ENCODE measurements at regions not wholly inside any gene's neighbourhood (a gene's known extent, or its start where the extent isn't known, plus 50 kb on each side); places are given as distances from the start of the nearest gene placed in this dataset.

DNA sequence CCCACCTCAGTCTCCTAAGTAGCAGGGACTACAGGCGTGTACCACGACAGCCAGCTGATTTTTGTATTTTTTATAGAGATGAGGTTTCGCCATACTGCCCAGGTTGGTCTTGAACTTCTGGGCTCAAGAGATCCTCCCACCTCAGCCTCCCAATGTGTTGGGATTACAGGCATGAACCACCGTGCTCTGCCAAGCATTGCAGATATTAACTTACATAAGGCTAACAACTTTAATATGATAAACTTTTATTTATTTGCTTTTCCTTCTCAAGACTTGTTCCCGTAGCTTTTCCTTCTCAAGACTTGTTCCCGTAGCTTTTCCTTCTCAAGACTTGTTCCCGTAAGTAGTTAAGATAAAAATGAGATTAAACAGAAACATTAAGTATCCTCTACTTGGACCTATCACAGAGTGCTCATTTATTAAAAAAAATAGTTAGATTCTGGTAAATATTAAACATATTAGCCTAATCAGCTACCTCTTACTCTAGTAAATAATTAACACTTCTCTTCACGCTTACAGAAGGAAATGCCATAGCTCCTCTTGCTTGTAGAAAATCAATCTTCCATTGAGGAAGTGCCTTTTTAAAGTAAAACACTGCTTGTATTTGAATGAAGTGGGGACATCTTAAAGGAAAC is 157.7 kb upstream of the KITLG start:
- DNase-seq (ENCODE audit: low read depth), result no peak
- no peak overlapping the region for H3K4me3 ChIP-seq (ENCODE audit: low read depth, low read length)
- TF ChIP-seq, protein P1, sequence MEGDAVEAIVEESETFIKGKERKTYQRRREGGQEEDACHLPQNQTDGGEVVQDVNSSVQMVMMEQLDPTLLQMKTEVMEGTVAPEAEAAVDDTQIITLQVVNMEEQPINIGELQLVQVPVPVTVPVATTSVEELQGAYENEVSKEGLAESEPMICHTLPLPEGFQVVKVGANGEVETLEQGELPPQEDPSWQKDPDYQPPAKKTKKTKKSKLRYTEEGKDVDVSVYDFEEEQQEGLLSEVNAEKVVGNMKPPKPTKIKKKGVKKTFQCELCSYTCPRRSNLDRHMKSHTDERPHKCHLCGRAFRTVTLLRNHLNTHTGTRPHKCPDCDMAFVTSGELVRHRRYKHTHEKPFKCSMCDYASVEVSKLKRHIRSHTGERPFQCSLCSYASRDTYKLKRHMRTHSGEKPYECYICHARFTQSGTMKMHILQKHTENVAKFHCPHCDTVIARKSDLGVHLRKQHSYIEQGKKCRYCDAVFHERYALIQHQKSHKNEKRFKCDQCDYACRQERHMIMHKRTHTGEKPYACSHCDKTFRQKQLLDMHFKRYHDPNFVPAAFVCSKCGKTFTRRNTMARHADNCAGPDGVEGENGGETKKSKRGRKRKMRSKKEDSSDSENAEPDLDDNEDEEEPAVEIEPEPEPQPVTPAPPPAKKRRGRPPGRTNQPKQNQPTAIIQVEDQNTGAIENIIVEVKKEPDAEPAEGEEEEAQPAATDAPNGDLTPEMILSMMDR (conservative IDR thresholded peaks at IDR 0.05; ENCODE audit: low read depth, low read length), result no peak

GRCh38 chr12:88736031-88736430 is 155.8 kb upstream of the KITLG start:
- no peak overlapping the region for H3K4me3 ChIP-seq (ENCODE audit: low read depth, low read length)
- DNase-seq (ENCODE audit: low read depth), result no peak
- TF ChIP-seq, protein P1 (conservative IDR thresholded peaks at IDR 0.05; ENCODE audit: low read depth, low read length), result no peak

- TF ChIP-seq, protein P1 (conservative IDR thresholded peaks at IDR 0.05; ENCODE audit: low read depth, low read length), result no peak
- DNase-seq (ENCODE audit: low read depth), result no peak
These were observed 152.7 kb upstream of the KITLG start for GRCh38 chr12:88733008-88733407.

GRCh38 chr12:88729196-88729595 is 148.9 kb upstream of the KITLG start:
- H3K4me3 ChIP-seq (ENCODE audit: low read depth, low read length), result no peak overlapping the region
- no peak for DNase-seq (ENCODE audit: low read depth)
- TF ChIP-seq, protein P1 (conservative IDR thresholded peaks at IDR 0.05; ENCODE audit: low read depth, low read length), result no peak

More at GRCh38 chr12:88733008-88733407, 152.7 kb upstream of the KITLG start:
- no peak overlapping the region for H3K4me3 ChIP-seq (ENCODE audit: low read depth, low read length)

DNA sequence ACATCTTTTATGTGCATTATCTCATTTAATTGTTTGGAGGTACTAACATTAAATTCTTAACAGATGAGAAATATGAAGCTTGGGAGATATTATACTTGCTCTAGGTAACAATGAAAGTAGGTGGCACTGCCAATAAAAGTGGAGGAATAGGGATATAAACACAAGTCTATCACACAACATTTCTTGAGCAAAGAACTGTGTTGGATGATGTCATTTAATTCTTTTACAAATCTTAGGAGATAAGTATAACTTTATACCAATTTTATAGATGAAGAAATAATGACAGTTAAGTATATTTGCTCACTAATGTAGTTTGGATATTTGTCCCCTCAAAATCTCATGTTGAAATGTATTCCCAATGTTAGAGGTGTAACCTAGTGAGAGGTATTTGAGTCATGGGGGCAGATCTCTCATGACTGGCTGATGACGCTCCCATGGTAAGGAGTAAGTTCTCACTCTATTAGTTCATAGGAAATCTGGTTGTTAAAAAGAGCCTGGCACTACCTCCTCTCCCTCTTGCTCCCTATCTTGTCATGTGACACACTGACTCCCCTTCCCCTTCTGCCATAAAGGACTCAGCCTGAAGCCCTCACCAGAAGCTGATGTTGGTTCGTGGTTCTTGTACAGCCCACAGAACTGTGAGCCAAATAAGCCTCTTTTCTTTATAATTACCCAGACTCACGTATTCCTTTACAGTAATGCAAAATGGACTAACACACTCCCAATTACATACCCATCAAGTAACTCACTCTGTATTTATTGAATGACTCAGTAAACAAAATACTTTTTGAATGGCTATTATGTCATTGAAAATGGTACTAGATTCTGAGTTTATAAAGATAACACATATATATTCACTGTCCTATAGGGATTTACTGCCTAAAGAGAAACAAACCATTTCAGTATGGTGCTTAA is 146.8 kb upstream of the KITLG start:
- H3K4me3 ChIP-seq (ENCODE audit: low read depth, low read length), result no peak overlapping the region
- DNase-seq (ENCODE audit: low read depth), result no peak
- TF ChIP-seq, protein P1 (conservative IDR thresholded peaks at IDR 0.05; ENCODE audit: low read depth, low read length), result no peak

- DNase-seq (ENCODE audit: low read depth), result no peak
- H3K4me3 ChIP-seq (ENCODE audit: low read depth, low read length), result no peak overlapping the region
- TF ChIP-seq, protein P1 (conservative IDR thresholded peaks at IDR 0.05; ENCODE audit: low read depth, low read length), result no peak
These were observed 145.4 kb upstream of the KITLG start for GRCh38 chr12:88725592-88726143.
